ENCODE measurements at regions not wholly inside any gene's neighbourhood (a gene's known extent, or its start where the extent isn't known, plus 50 kb on each side); places are given as distances from the start of the nearest gene placed in this dataset.

DNA sequence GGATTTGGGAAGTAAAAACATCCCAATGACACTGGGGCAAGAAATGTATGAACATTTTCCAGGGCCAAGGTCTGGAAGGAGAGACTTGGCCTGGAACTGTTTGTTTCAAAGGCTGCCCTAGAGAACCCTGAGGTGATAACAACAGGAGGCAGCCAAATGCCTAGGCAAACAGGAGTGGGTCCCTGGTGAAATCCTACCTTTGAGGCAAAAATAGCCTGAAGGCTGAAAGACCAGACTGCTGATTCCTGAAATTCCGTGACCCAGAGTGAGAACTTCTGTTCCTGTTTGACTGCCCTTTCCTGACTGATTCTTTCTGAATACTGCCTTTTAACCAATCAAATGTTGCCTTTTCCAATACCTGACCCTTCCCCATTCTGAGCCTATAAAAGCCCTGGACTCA is 196.4 kb downstream of the NSUN3 start:
- DNase-seq (ENCODE audit: low spot score): no peak

DNA sequence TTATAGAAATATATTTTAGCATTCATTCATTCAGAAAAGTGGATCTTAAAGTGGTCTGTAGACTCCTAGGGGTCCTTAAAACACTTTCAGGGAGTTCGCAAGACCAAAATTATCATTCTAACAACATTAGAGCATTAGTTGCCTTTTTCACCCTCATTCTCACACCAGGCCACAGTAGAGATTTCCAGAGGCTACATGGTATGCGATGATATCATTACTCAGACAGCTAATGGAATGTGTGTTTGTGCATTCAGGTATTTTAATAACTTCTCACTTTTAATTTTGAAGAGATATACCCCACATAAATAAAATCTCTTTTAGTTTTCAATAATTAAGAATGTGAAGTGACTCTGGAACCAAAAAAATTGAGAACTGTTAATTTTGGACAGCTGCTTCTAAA is 206.9 kb downstream of the NSUN3 start:
- DNase-seq (ENCODE audit: low spot score): no peak

DNA sequence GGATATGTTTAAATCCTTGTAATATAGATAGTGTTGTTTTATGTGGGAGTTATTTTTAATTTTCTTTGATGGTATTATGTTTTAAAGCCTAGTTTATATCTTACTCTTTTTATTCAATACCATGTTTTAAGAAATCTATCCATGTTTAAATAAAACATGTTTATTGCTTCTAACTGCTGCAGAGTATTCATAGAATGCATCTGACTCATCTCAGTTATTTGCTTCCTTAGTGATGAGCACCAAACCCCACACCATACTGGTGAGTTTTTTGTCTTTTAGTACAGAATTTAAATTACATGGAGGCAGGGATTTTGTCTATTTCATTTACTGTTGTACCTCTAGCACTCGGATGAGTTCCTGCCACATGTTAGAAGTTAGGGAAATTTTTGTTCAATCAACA is 209.2 kb downstream of the NSUN3 start:
- DNase-seq (ENCODE audit: low spot score): no peak

DNA sequence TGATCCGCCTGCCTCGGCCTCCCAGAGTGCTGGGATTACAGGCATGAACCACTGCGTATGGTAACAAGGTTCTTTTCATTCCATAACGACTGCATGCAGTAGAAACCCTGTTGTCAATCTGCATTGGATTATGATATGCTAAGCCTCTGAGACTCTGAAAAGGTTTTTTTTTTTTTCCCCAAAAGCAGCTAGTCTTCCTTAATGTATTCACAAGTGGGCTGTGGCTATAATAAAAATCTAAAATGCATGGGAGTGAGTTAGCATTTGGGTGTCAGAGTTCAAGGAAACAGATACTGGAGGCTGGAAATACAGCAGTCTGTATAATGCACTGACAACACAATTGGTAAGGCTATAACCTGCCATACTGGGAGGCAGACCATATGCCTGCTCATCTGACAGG is 218.1 kb downstream of the NSUN3 start:
- no peak for DNase-seq (ENCODE audit: low spot score)

- DNase-seq (ENCODE audit: low spot score): no peak
Observed at GRCh38 chr3:94285872-94286271, 223.0 kb downstream of the NSUN3 start.

GRCh38 chr3:94291686-94292085 is 228.8 kb downstream of the NSUN3 start:
- no peak for DNase-seq (ENCODE audit: low spot score)

GRCh38 chr3:94292151-94292550 is 229.3 kb downstream of the NSUN3 start:
- no peak for DNase-seq (ENCODE audit: low spot score)

DNA sequence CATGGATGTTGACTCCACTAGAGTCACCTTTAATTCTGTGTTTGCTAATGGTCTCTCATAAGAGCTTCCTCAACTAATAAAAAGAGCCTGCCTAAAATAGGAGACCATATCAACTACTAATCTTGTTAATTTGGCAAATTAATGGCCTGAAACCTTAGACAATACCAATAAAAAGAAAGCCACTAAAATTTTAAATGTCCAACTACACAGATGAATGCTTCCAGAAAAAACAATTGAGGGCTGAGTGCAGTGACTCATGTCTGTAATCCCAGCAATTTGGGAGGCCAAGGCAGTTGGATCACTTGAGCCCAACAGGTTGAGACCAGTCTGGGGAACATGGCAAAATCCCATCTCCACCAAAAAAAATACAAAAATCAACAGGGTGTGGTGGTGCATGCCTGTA is 230.9 kb downstream of the NSUN3 start:
- DNase-seq (ENCODE audit: low spot score): no peak

GRCh38 chr3:94294806-94295205 is 231.9 kb downstream of the NSUN3 start:
- no peak for DNase-seq (ENCODE audit: low spot score)

GRCh38 chr3:94299716-94300115 is 236.9 kb downstream of the NSUN3 start:
- DNase-seq (ENCODE audit: low spot score): no peak

- DNase-seq (ENCODE audit: low spot score): no peak
Observed at GRCh38 chr3:94301366-94301765, 238.5 kb downstream of the NSUN3 start.

GRCh38 chr3:94303266-94303665 is 240.4 kb downstream of the NSUN3 start:
- DNase-seq (ENCODE audit: low spot score): no peak

DNA sequence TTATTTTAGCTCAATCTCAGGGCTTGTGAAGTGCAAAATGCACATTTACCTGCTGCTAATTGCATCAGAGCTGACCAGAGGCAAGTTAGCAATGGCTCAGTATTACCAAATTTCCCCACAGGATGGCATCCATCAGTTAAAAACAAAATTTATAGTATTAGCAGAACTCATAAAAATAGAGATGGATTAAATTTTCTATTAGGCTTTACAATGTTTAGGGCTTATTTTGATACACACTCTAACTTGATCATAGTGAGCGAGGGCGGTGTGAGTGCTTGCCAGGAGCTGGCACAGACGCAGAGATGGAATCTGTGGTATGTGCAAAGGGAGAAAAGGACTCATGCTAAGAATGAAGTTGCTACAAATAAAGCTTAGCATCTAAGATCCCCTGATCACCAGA is 241.0 kb downstream of the NSUN3 start:
- DNase-seq (ENCODE audit: low spot score): no peak

DNA sequence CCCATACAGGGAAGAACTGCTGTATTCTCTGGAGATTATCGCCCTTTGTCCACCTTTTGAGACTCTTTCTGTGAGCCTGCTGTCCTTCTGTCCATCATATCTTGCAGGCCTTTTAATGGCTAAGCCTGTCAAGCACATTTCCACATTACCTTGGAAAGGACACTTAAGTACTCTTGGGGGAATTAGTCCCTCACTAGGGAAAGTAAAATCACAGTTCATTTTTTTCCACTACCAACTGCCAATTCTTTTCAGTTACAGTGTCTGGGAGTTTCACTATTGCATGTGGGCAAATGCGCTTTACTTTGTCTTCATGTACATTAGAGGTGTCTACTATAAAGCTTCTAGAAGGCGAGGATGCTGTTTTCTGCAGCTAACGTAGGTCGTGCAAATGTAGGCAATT is 242.1 kb downstream of the NSUN3 start:
- DNase-seq (ENCODE audit: low spot score): no peak

GRCh38 chr3:94305835-94306611 is 243.2 kb downstream of the NSUN3 start:
- no peak for DNase-seq (ENCODE audit: low spot score)

DNA sequence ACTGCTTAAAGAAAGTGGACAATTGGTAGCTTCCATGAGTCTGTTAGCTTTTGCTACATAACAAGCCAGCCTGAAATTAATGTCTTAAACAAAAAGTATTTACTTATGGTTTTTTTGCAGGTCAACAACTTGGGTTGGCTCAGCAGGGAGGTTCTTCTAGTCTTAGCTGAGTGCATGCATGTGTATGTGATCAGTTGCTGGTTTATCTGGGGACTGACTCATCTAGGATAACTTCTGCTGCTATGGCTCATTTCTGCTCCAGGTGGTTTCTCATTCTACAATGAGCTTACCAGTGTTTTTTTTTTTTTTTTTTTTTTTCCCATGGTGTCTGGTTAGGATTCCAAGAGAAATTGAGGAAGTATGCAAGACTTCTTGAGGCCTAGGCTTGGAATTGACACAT is 244.7 kb downstream of the NSUN3 start:
- DNase-seq (ENCODE audit: low spot score): no peak

DNA sequence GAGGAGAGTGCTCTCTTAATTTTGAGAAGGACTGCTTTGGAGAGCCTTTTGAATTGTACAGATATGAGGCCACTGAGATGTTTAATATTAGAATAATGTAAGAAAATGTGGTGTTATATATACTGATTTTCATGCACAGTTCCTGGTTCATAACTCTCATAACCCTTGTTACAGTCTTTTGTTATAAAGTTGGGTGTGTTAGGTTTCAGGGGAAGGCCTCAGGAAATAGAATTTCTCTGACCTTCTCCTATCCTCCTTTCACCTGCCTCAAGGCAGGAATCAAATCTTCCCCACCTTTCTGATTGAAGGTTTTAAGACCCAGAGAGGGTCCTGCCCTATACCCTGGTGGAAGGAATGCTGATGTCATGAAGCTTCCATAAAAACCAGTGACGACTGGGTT is 245.9 kb downstream of the NSUN3 start:
- DNase-seq (ENCODE audit: low spot score): no peak

DNA sequence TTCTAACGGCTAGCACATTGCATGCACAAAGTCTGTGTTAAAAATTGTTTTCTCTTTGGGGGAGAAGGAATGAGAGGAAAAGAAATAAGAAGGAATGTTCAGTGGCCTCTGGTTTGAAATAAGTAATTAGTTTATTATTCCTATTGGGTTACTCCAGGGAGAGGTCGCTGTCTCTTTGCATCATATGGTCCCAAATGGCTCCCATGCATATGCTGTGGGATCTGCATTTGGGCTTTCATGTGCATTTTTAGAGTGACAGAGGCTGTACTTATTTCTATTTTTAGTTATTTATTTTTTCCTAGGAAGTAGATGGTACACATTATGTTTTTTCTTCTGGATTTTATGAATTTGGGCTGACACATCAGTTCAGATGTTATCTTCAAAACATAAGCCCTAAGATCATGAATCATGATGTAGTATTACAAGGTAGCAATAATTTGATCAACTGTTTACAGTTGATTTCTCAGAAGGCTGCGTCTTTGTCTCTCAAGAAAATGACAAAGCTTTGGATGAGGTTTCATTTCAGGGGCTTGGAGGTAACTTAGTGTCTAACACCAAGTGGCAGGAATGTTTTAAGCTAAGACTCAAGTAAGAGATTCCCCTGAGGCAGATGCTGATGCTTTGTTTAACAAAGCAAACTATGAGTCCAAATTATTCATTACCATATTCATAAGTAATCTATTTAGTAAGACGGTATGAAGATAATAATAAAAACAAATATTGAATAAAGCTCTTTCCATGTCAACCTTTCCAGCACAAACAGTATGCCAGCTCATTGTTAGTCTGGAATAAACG is 247.7 kb downstream of the NSUN3 start:
- no peak for DNase-seq (ENCODE audit: low spot score)

DNA sequence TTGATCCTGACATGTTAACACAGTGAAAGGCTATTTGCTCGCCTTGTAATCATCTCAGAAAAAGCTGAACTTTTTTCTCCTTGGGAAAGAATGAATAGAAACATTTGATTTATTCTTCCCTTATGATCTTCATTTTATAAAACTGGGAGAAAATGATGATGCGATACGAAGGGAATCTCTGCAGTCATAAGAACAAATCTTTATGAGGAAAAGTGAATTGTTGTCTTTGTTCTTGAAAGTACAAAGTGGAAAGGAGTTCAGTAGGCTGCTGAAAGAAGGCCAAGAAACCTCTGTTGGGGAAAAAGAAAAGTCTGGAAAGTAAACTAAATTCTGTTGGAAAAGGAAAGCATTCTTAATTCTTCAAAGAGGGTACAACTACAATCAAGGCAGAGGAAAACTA is 248.8 kb downstream of the NSUN3 start:
- no peak for DNase-seq (ENCODE audit: low spot score)

DNA sequence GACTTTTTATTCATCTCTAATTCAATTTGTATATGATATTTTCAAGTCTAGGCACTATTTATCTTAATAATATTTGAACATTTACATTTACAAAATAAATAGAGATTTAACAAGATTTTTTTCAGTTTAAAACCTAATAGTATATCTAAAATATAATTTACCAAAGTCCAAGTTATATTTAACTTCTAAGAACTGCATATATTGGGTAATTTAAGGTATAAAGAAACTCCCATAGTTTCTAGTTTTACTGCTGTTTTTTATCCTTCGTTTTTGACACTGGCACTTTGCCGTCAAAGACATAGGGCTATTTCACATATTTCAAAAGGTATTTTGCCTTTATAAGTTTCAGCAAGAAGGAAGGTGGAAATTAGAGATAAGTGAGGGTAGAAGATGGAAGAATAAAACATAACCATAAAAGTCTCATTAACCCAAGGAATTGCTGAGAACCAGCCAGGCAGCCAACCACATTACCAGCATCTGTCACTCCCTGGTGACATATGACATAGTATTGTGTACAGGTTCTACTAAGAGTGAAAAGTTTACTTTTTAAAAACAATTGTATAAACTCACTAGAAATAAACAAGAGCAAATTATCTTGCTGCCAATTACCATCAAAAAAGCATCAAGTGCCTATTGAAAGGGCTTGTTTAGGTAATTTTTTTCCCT is 251.5 kb downstream of the NSUN3 start:
- DNase-seq (ENCODE audit: low spot score): no peak

GRCh38 chr3:94317017-94317416 is 254.2 kb downstream of the NSUN3 start:
- no peak for DNase-seq (ENCODE audit: low spot score)

DNA sequence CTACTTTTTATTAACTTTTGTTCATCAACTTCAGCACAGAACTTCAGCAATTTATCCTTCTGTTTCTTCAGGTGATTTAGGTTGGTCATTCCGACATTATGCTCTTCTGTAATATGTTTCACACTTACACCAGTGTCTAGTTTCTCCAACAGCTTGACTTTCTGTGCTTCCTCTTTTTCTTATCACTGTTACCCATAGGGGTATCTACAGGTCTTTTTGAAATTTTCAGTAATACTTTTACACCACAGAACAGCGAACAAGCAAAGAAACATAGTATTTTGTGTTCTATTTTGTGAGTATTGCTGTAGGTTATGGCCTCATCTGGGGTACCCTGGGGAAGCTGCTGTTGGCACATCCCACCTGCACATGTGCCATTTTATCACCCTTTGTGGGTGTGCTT is 260.7 kb downstream of the NSUN3 start:
- no peak for DNase-seq (ENCODE audit: low spot score)

DNA sequence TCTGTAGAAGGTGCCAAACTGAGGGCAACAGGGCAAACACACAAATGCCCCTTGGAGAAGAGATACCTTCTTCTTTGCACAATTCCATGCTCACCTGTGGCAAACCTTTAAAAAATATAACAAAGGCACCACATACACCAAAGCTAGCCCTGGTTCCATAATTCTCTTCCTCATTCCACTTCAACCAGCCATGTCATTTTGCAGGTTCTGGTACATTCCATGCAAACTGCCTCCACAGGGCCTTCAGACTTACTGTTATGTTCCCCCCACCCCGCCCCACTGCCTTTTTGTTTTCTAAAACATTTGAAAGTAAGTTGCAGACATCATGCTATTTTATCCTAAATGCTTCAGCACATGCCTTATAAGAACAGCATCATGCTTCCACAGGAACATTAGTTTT is 269.0 kb downstream of the NSUN3 start:
- no peak for DNase-seq (ENCODE audit: low spot score)

All from HuH-7.5 (cell line).